CD4-positive, alpha-beta memory T cell (primary cell): ENCODE measurements at regions not wholly inside any gene's neighbourhood (a gene's known extent, or its start where the extent isn't known, plus 50 kb on each side); places are given as distances from the start of the nearest gene placed in this dataset.
A peak's percentile ranks its signal among the peaks of the same experiment; 100 is the strongest.

ENCODE experiments used
- CTCF ChIA-PET: fragments of 350-600 bp; sonication (Branson Sonifier 250); formaldehyde crosslinking; loops from one replicate; lab custom pipeline; 2021; ENCODE audit warnings: inconsistent platforms; ENCODE audit not compliant: partially characterized antibody; lab: Charles Lee
- POLR2A ChIA-PET: fragments of 350-600 bp; sonication (Branson Sonifier 250); formaldehyde crosslinking; loops from one replicate; lab custom pipeline; 2021; ENCODE audit not compliant: partially characterized antibody; lab: Charles Lee
- DNase-seq, 5 donors: peaks; one replicate each; pipeline versions ENCODE4 v3.0.0 to v3.0.0-alpha.2; 2020 to 2022; ENCODE audit warnings: mixed read lengths in 1 of 5
- H3K27ac ChIP-seq: one replicate; pipeline ENCODE4 v1.7.0; 2013; ENCODE audit warnings: low read depth, low read length
- H3K27me3 ChIP-seq: 2 replicates; pipeline ENCODE4 v1.7.0; 2013; ENCODE audit warnings: mild to moderate bottlenecking, low read length, moderate library complexity; ENCODE audit not compliant: insufficient read depth
- H3K36me3 ChIP-seq: 2 replicates; pipeline ENCODE4 v1.7.0; 2013; ENCODE audit warnings: mild to moderate bottlenecking, low read length, moderate library complexity; ENCODE audit not compliant: insufficient read depth
- H3K4me1 ChIP-seq: 2 replicates; pipeline ENCODE4 v1.7.0; 2013; ENCODE audit warnings: mild to moderate bottlenecking, low read length, moderate library complexity; ENCODE audit not compliant: insufficient read depth
- H3K4me3 ChIP-seq, 2 donors: one replicate each; pipeline ENCODE4 v1.7.0; 2013; ENCODE audit warnings: low read length in 2 of 2, mild to moderate bottlenecking in 1 of 2
- H3K9me3 ChIP-seq, 2 donors: one replicate each; pipeline ENCODE4 v1.7.0; 2013; ENCODE audit warnings: low read length in 2 of 2, control low read depth in 1 of 2; ENCODE audit not compliant: control insufficient read depth in 1 of 2
- H3K27ac Mint-ChIP-seq, 7 donors: one replicate each; pipeline ENCODE4 v1.8.0; 2020 to 2021; ENCODE audit warnings: mixed read lengths in 7 of 7, mild to moderate bottlenecking in 6 of 7, inconsistent platforms in 3 of 7, moderate library complexity in 3 of 7
- H3K27me3 Mint-ChIP-seq, 2 donors: one replicate each; pipeline ENCODE4 v1.8.0; 2020 to 2021; ENCODE audit warnings: mixed read lengths in 2 of 2
- H3K36me3 Mint-ChIP-seq, 2 donors: one replicate each; pipeline ENCODE4 v1.8.0; 2020 to 2021; ENCODE audit warnings: mixed read lengths in 2 of 2, inconsistent platforms in 1 of 2, mild to moderate bottlenecking in 1 of 2
- H3K4me1 Mint-ChIP-seq, 4 donors: one replicate each; pipeline ENCODE4 v1.8.0; 2020 to 2021; ENCODE audit warnings: mixed read lengths in 4 of 4, mild to moderate bottlenecking in 1 of 4
- H3K4me3 Mint-ChIP-seq, 8 donors: one replicate each; pipeline ENCODE4 v1.8.0; 2020 to 2021; ENCODE audit warnings: mixed read lengths in 8 of 8, mild to moderate bottlenecking in 7 of 8, moderate library complexity in 6 of 8, inconsistent platforms in 3 of 8
- H3K9me3 Mint-ChIP-seq, 8 donors: one replicate each; pipeline ENCODE4 v1.8.0; 2020 to 2021; ENCODE audit warnings: mixed read lengths in 8 of 8, mild to moderate bottlenecking in 5 of 8, inconsistent platforms in 3 of 8, moderate library complexity in 1 of 8
- intact Hi-C: fragments of 100-400 bp; cut with micrococcal nuclease; formaldehyde crosslinking; loops from one replicate; pipeline ENCODE4 v1.15.1; 2023

DNA sequence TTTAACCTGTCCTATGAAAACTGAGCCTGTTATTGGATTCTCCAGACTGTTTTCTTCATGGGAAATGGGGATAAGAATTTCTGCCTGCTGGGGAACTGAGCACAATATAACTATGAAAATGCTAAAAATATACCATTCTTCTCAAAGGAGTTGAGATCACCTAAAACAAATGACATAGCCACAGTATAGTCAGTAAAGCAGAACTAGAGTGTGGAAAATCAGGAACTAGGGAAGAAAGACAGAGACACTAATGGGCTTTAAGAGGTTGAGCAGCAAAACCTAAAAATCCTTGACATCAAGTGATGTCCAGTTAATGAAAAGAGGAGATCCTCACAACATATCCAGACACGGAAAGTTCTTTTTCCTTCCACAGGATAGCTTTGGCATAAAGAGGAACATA, 215.7 kb upstream of the CST7 start:
- Histone ChIP-seq H3K4me1 (no peaks in the 10 kb centered on the region), H3K36me3 (no peaks in the 10 kb centered on the region), H3K9me3 (no peaks in the 10 kb centered on the region), H3K27me3 (no peaks in the 10 kb centered on the region), H3K27ac (no peak overlapping the region), H3K4me3 (no peak overlapping the region)
- Mint-ChIP-seq H3K4me1 (no peaks in the 10 kb centered on the region), H3K9me3 (no peaks in the 10 kb centered on the region), H3K4me3 (no peak overlapping the region), H3K36me3 (no peaks in the 10 kb centered on the region), H3K27ac (no peak overlapping the region), H3K27me3 (no peaks in the 10 kb centered on the region)
- ChIA-PET POLR2A (no interaction called here), CTCF (no interaction called here)
- no peak for DNase-seq
- intact Hi-C loops, result no loop called here

DNA sequence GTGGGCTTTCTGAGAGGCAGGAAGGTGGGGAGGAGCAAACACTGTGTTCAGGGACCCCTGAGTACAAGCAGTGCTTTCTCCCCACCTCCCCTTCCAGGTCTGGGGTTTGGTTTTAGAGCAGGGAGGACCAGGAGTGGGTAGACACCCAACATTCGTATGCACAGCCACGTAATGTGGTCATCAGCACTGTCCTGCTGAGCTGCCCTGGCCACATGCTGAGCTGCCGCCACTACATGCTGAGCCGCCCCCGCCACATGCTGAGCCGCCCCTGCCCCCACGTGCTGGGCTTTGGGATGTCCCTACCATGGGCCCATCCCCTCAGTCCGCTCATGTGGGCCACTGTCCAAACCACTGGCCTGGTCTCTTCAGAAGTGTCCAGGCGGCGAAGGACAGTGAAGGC, 214.9 kb upstream of the CST7 start:
- Mint-ChIP-seq H3K9me3 (no peaks in the 10 kb centered on the region), H3K27me3 (no peaks in the 10 kb centered on the region), H3K27ac (no peak overlapping the region), H3K36me3 (no peaks in the 10 kb centered on the region), H3K4me1 (peaks cover 3% of the 10 kb centered on the region in 4 donors), H3K4me3 (no peak overlapping the region)
- no peaks in the 10 kb centered on the region for H3K36me3 ChIP-seq
- no peak overlapping the region for H3K4me3 ChIP-seq
- peaks cover 5% of the 10 kb centered on the region for H3K4me1 ChIP-seq
- intact Hi-C loops, result no loop called here
- no peaks in the 10 kb centered on the region for H3K9me3 ChIP-seq
- ChIA-PET CTCF (no interaction called here), POLR2A (no interaction called here)
- no peak overlapping the region for H3K27ac ChIP-seq
- no peaks in the 10 kb centered on the region for H3K27me3 ChIP-seq
- DNase-seq, result no peak

DNA sequence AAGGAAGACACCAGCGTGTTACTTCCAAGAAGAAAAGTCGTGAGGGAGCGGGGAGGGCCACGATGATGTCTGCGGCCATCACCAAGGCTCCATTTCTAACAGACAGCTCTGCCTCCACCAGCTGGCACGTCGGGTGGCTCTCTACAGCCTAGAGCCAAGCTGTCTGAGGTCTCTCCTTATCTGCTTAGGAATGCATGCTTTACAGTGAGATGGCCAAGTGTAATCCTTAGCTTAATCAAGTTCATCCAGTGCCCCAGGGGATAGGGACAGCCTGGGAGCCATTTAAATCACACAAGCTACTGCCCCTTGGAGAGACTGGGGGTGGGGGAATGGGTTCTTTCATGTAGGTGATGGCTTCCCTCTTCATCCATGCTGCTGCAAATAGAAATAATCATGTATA, 213.8 kb upstream of the CST7 start:
- H3K4me3 Mint-ChIP-seq, result no peak overlapping the region
- Histone ChIP-seq H3K36me3 (no peaks in the 10 kb centered on the region), H3K4me1 (peaks cover 6% of the 10 kb centered on the region), H3K27me3 (no peaks in the 10 kb centered on the region), H3K4me3 (no peak overlapping the region), H3K9me3 (no peaks in the 10 kb centered on the region), H3K27ac (no peak overlapping the region)
- no peak for DNase-seq
- peaks cover 9 to 13% (median 11%) of the 10 kb centered on the region in 4 donors for H3K4me1 Mint-ChIP-seq
- intact Hi-C loops, result no loop called here
- POLR2A ChIA-PET, result no interaction called here
- CTCF ChIA-PET, result no interaction called here
- H3K9me3 Mint-ChIP-seq, result no peaks in the 10 kb centered on the region
- no peaks in the 10 kb centered on the region for H3K36me3 Mint-ChIP-seq
- H3K27ac Mint-ChIP-seq, result no peak overlapping the region
- H3K27me3 Mint-ChIP-seq, result no peaks in the 10 kb centered on the region

DNA sequence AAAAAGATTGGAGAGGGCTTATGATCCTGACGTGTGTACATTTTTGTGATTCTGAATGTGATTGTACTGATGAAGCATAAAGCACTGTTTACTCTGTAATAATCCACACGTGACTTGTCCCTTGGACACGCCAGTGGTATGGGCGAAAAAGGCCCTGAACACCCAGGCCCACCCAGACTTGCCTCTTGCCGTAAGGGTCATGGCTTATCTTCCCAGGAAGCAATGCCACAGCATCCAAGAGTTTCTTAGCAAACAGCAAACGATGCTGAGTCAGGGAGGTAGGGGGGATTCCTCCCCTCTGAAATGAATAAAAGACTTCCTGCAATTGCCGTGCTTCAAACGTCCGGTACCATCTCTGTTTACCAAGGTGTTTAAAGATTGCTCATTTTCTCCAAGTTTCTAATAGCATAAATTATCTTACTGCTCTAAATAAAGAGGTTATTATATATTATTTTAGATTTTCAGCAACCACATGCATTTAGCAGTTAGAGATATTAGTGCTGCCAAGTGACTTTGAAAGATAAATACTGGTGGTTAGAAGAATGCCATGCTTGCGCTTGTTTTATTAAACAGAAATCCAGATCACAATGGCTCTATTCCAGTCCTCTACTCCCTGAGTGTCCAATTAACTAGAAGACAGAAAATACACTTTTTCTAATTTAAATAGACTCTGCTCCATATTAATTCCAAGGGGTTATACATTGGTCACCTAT, 212.8 kb upstream of the CST7 start:
- H3K27ac Mint-ChIP-seq, result no peak overlapping the region

DNA sequence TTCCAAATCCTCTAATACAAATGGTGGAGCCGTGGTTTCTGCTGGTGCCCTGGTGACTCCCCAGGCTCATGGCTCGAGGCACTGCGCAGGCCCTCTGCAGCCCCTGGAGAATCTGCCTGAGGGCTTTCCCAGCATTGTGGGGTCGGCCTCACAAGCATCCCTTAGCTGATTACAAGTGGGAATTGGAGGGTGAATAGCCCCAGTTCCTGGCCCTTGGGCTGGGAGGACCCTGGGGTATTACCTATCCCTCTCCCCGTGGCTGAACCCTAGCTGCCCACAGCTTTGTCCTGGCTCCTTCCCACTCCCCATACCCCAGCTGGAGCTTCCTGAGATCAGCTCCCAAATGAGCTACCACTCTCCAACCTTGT, 212.2 kb upstream of the CST7 start:
- no peak for DNase-seq
- Histone ChIP-seq H3K4me1 (peaks cover 6% of the 10 kb centered on the region), H3K4me3 (no peak overlapping the region), H3K36me3 (no peaks in the 10 kb centered on the region), H3K27ac (no peak overlapping the region), H3K27me3 (no peaks in the 10 kb centered on the region), H3K9me3 (no peaks in the 10 kb centered on the region)
- H3K27me3 Mint-ChIP-seq, result no peaks in the 10 kb centered on the region
- ChIA-PET POLR2A (no interaction called here), CTCF (no interaction called here)
- no peak overlapping the region for H3K27ac Mint-ChIP-seq
- H3K9me3 Mint-ChIP-seq, result no peaks in the 10 kb centered on the region
- intact Hi-C loops, result no loop called here
- H3K4me1 Mint-ChIP-seq, result peaks cover 10 to 17% (median 16%) of the 10 kb centered on the region in 4 donors
- H3K36me3 Mint-ChIP-seq, result no peaks in the 10 kb centered on the region
- no peak overlapping the region for H3K4me3 Mint-ChIP-seq

More for the DNA sequence above, 212.8 kb upstream of the CST7 start:
- intact Hi-C loops, result no loop called here
- no peaks in the 10 kb centered on the region for H3K36me3 ChIP-seq
- H3K4me1 ChIP-seq, result peaks cover 6% of the 10 kb centered on the region
- Mint-ChIP-seq H3K9me3 (no peaks in the 10 kb centered on the region), H3K36me3 (no peaks in the 10 kb centered on the region), H3K27me3 (no peaks in the 10 kb centered on the region), H3K4me3 (no peak overlapping the region), H3K4me1 (peaks cover 10 to 17% (median 16%) of the 10 kb centered on the region in 4 donors)
- ChIA-PET CTCF (no interaction called here), POLR2A (no interaction called here)
- H3K4me3 ChIP-seq, result no peak overlapping the region
- no peak overlapping the region for H3K27ac ChIP-seq
- no peaks in the 10 kb centered on the region for H3K27me3 ChIP-seq
- DNase-seq, result no peak
- H3K9me3 ChIP-seq, result no peaks in the 10 kb centered on the region

DNA sequence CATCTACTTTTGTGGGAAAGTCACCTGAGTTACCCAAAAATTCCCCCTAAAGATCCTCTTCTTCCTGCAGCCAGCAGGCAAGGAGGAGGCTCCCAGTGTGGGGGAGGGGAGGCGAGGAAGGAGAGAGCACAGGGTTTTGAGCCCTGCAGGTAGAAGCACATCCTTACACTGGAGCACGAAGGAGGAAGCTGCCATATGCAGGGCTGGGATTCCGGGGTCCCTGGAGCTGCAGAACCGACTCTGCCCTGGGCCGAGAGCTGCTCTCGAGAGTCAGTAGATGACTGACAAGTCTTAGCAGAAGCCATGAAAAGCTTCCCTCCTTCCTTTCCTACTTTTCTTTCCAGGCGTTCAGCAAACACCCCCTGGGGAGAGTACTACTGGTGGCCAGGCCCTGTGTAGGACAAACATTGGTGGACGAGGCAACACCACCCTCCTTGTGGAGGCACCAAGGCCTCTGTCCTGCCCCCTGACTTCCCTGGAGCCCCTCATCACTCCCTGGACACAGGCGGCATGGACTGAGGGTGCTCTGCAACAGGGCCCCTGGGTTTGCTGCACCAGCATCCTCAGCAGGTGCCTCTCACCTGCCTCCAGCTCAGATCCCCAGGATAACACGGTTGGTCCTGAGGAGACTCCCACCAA, 211.7 kb upstream of the CST7 start:
- H3K27me3 ChIP-seq, result no peaks in the 10 kb centered on the region
- Mint-ChIP-seq H3K4me1 (peaks cover 10 to 17% (median 16%) of the 10 kb centered on the region in 4 donors), H3K27ac (peak overlapping the region in 1 of 7 donors; percentile 4), H3K9me3 (no peaks in the 10 kb centered on the region), H3K27me3 (no peaks in the 10 kb centered on the region), H3K36me3 (no peaks in the 10 kb centered on the region), H3K4me3 (no peak overlapping the region)
- ChIA-PET CTCF (no interaction called here), POLR2A (no interaction called here)
- intact Hi-C loops, result no loop called here
- no peaks in the 10 kb centered on the region for H3K9me3 ChIP-seq
- no peak for DNase-seq
- H3K36me3 ChIP-seq, result no peaks in the 10 kb centered on the region
- H3K27ac ChIP-seq, result no peak overlapping the region
- H3K4me3 ChIP-seq, result no peak overlapping the region
- H3K4me1 ChIP-seq, result peaks cover 6% of the 10 kb centered on the region

DNA sequence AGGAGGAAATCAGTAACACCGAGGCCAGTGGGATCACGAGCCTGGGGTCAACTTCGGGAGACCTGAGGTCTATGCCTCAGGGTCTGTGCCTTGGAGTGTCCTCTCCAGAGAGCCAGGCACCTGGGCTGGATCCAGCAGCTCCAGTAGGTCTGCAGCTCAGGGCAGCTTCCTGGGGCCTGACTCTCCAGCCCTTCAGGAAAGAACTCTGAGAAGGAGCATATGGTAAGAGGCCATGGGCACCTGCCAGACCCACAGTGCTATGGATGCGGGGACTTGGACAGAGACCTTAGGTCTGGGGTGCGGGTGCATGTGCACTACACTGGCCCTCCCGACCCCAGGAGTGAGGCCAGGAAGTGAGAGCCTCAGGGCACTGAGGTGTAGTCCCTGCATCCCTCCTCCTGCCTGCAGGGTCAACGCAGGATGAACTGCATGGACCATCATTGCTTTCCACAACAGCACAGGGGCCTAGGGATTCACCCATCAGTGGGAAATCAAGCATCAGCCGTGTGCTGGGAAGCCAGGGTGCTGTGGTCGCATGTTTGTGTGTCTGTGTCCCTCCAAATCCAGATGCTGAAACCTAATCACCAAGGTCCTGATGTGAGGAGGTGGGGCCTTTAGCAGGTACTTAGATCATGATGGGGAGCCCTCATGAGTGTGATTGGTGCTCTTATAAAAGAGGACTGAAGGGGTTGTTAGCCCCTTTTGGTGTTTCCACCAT, 210.9 kb upstream of the CST7 start:
- Histone ChIP-seq H3K27ac (no peak overlapping the region), H3K36me3 (no peaks in the 10 kb centered on the region), H3K9me3 (no peaks in the 10 kb centered on the region), H3K27me3 (no peaks in the 10 kb centered on the region), H3K4me3 (no peak overlapping the region), H3K4me1 (peaks cover 6% of the 10 kb centered on the region)
- H3K4me1 Mint-ChIP-seq, result peaks cover 10 to 17% (median 16%) of the 10 kb centered on the region in 4 donors
- H3K9me3 Mint-ChIP-seq, result no peaks in the 10 kb centered on the region
- POLR2A ChIA-PET, result no interaction called here
- intact Hi-C loops, result no loop called here
- H3K27ac Mint-ChIP-seq, result no peak overlapping the region
- no peaks in the 10 kb centered on the region for H3K36me3 Mint-ChIP-seq
- no peak for DNase-seq
- CTCF ChIA-PET, result no interaction called here
- no peaks in the 10 kb centered on the region for H3K27me3 Mint-ChIP-seq
- no peak overlapping the region for H3K4me3 Mint-ChIP-seq
